ENCODE measurements at regions not wholly inside any gene's neighbourhood (a gene's known extent, or its start where the extent isn't known, plus 50 kb on each side); places are given as distances from the start of the nearest gene placed in this dataset.

GRCh38 chr22:48021991-48022401 lies 1259.5 kb downstream of the TBC1D22A start:
- H3K4me3 ChIP-seq (ENCODE audit: low read depth, low read length): no peak overlapping the region
- TF ChIP-seq CTCF (IDR thresholded peaks at IDR 0.05; ENCODE audit: low read depth, low read length) (no peak), MYC (IDR thresholded peaks at IDR 0.05; ENCODE audit: low read depth, low read length) (no peak), MAX (IDR thresholded peaks at IDR 0.05; ENCODE audit: low read depth, low read length) (no peak), POLR2A (IDR thresholded peaks at IDR 0.05; ENCODE audit: extremely low read depth, insufficient read length) (no peak)
- DNase-seq (ENCODE audit: low read depth): no peak

GRCh38 chr22:48018346-48018745 lies 1255.9 kb downstream of the TBC1D22A start:
- TF ChIP-seq POLR2A (IDR thresholded peaks at IDR 0.05; ENCODE audit: extremely low read depth, insufficient read length): no peak
- DNase-seq (ENCODE audit: low read depth): no peak
- no peak overlapping the region for H3K4me3 ChIP-seq (ENCODE audit: low read depth, low read length)

GRCh38 chr22:48015701-48016100 lies 1253.3 kb downstream of the TBC1D22A start:
- no peak overlapping the region for H3K4me3 ChIP-seq (ENCODE audit: low read depth, low read length)
- no peak for TF ChIP-seq MYC (IDR thresholded peaks at IDR 0.05; ENCODE audit: low read depth, low read length)
- TF ChIP-seq MAX (IDR thresholded peaks at IDR 0.05; ENCODE audit: low read depth, low read length): no peak
- no peak for TF ChIP-seq POLR2A (IDR thresholded peaks at IDR 0.05; ENCODE audit: extremely low read depth, insufficient read length)
- TF ChIP-seq CTCF (IDR thresholded peaks at IDR 0.05; ENCODE audit: low read depth, low read length): no peak
- no peak for DNase-seq (ENCODE audit: low read depth)

GRCh38 chr22:48004936-48005335 lies 1242.5 kb downstream of the TBC1D22A start:
- DNase-seq (ENCODE audit: low read depth): no peak
- H3K4me3 ChIP-seq (ENCODE audit: low read depth, low read length): no peak overlapping the region
- TF ChIP-seq CTCF (IDR thresholded peaks at IDR 0.05; ENCODE audit: low read depth, low read length) (no peak), POLR2A (IDR thresholded peaks at IDR 0.05; ENCODE audit: extremely low read depth, insufficient read length) (no peak), MYC (IDR thresholded peaks at IDR 0.05; ENCODE audit: low read depth, low read length) (no peak), MAX (IDR thresholded peaks at IDR 0.05; ENCODE audit: low read depth, low read length) (no peak)

GRCh38 chr22:48004038-48004437 lies 1241.6 kb downstream of the TBC1D22A start:
- DNase-seq (ENCODE audit: low read depth): no peak
- TF ChIP-seq MAX (IDR thresholded peaks at IDR 0.05; ENCODE audit: low read depth, low read length) (no peak), CTCF (IDR thresholded peaks at IDR 0.05; ENCODE audit: low read depth, low read length) (no peak), POLR2A (IDR thresholded peaks at IDR 0.05; ENCODE audit: extremely low read depth, insufficient read length) (no peak), MYC (IDR thresholded peaks at IDR 0.05; ENCODE audit: low read depth, low read length) (no peak)
- no peak overlapping the region for H3K4me3 ChIP-seq (ENCODE audit: low read depth, low read length)

GRCh38 chr22:48001101-48001500 lies 1238.7 kb downstream of the TBC1D22A start:
- TF ChIP-seq MAX (IDR thresholded peaks at IDR 0.05; ENCODE audit: low read depth, low read length): no peak
- TF ChIP-seq POLR2A (IDR thresholded peaks at IDR 0.05; ENCODE audit: extremely low read depth, insufficient read length): no peak
- TF ChIP-seq MYC (IDR thresholded peaks at IDR 0.05; ENCODE audit: low read depth, low read length): no peak
- no peak for TF ChIP-seq CTCF (IDR thresholded peaks at IDR 0.05; ENCODE audit: low read depth, low read length)
- no peak overlapping the region for H3K4me3 ChIP-seq (ENCODE audit: low read depth, low read length)
- no peak for DNase-seq (ENCODE audit: low read depth)

All from NB4 (cell line).